ENCODE measurements at regions not wholly inside any gene's neighbourhood (a gene's known extent, or its start where the extent isn't known, plus 50 kb on each side); places are given as distances from the start of the nearest gene placed in this dataset.
A peak's percentile ranks its signal among the peaks of the same experiment; 100 is the strongest.
"Not testable (repeated sequence)": the region's sequence is repeated elsewhere in the genome, so short reads cannot be mapped to it uniquely, and the experiment has no call there.

DNA sequence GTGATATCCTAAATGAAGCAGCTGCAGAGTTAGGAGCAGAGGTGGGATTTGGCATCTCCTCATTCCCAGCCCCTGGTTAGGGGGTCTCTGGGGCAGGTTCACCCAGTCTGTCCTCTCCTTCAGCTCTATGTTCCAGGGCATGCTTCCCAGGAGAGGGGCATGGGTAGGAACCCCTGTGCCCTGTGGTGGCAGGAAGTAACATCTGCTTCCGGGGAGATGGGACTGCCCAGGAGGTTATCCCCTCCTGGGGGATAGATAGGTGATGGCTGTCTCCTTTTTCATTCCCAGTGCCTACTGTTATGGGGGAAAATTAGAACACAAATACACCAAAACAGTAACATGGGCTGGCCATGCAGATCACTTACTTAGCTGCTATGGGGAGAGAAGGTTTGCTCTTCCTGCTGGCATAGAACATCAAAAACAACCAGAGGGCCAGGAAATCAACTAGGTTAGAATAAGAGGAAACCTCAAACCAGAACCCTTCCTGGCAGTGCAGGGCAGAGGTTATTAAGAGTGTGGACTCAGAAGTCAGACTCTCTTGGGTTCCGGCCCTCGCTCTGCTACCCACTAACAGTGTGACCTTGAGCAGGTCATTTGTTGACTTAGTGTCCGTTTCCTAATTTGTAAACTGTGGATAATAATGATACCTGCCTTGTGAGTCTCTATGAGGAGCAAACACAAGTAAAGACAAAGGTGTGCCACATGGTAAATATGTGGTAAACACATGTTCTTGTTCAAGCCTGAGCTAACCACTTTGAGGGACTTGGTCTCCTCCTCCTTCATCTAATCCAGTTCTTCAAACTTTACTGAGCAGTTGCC lies 157.8 kb upstream of the JUN start:
- peak; percentile 39 for DNase-seq

DNA sequence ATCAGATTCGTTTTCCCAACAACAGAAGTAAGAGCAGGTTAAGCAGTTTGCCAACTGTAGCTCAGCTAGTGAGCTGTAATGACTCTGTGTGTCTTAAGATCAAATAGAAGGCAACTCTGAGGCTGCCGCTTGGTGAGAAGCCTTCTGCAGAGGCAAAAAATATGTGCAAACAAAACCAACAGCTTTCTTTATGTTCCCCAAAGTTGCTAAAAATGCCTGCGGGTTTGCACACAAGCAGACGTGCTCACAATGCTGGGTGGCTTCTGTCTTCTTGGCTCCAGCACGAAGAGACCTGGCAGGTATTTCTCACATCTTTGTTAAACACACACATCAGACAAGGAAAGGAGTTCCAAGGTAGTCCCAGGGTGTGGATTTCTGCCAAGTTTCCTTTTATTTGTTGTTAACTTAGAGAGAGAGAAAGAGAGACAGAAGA lies 158.9 kb upstream of the JUN start:
- no peak for DNase-seq

DNA sequence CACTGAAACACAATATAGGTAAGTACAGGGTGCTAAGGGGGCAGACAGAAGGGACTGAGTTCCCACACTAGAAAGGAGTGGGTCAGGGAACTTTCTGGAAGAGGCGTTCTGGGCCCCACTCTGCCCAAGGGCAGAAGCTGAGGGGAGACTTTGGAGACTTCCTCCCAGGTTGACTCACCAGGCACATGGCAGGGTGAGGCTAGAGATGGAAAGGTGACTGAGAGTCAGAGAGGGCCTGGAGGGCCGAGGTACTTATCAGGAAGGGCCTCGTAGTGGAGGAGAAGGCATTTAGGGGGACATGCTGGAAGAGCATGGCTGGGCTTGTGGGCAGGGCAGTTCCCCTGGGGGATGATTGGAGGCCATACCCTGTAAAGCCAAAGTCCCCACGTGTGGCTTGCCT lies 159.9 kb upstream of the JUN start:
- DNase-seq: no peak

DNA sequence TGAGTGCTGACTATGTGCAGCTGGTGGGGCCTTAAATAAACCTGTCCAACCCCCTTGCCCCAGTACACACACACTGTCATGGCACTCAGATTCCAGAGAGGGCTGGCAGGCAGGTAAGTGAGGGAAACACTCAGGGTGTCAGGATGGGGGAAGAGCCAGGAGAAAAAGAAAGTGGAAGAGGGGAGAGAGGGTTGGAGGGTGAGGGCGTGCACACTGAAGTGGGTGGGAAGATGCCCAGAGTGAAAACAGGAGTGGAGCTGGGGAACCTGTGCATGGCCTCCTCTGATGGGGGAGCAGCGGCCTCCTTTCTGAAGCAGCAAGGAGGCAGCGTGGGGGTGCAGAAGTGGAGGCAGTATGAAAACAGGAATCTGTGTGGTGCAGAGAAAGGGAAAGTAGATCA lies 160.6 kb upstream of the JUN start:
- no peak for DNase-seq

DNA sequence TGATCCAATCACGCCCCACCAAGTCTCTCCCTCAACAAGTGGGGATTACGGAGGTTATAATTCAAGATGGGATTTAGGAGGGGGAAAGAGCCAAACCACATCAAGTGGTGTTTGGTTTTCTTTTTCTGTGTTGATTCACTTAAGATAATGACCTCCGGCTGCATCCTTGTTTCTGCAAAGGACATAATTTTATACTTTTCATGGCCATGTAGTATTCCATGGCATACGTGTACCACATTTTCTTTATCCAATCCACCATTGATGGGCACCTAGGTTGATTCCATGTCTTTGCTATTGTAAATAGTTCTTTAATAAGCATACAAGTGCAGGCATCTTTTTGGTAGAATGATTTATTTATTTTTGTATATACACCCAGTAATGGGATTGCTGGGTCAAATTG lies 162.5 kb upstream of the JUN start:
- no peak for DNase-seq

- DNase-seq: no peak
These were observed 164.8 kb upstream of the JUN start for GRCh38 chr1:58948671-58949070.

DNA sequence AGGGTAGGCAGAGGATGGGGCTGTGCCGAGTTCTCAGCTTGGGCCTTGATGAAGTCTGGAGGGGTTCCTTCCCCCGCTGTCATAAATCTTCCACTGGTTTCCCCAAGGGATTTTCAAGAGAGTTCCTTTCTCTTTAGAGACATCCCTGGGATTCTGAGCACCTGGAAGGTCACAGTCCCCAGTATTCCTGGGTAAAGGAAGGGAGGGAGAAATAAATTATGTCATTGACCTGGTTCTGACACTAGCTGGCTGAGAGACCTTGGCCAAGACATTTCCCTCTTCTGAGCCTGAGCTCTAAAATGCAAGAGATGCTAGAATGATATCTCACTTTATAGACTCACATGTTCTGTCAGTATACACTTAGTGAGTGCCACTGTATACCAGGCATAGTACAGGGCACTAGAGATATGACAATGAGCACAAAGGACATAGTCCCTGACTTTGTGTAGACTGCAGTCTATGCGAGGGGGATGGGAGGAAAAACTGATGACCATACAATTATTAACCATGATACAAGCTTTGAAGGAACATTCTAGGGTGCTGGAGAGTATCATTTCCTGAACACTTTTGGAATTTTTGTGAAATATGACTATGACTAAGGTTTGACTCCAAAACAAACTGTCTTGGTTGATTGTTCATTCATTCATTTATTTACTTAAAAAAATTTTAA lies 165.8 kb upstream of the JUN start:
- no peak for DNase-seq

DNA sequence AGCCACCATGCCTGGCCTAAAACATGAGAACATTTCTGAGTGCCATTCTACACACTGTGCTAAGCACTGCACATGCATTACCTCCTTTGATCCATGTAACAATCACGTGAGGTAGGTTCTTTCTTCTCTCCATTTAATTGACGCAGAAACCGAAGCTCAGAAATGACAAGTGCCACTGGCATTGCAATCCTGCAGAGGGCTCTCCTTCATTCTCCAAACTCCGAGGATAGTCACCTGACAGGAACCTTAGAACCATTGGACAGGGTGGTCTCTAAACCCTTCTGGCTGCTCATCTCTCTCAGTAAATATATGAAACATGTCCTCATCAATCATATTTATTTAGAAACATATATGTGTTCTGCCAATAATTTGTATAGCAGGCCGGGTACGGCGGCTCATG lies 167.1 kb upstream of the JUN start:
- no peak for DNase-seq

- DNase-seq: not testable (repeated sequence)
These were observed 170.1 kb upstream of the JUN start for GRCh38 chr1:58953951-58954350.

DNA sequence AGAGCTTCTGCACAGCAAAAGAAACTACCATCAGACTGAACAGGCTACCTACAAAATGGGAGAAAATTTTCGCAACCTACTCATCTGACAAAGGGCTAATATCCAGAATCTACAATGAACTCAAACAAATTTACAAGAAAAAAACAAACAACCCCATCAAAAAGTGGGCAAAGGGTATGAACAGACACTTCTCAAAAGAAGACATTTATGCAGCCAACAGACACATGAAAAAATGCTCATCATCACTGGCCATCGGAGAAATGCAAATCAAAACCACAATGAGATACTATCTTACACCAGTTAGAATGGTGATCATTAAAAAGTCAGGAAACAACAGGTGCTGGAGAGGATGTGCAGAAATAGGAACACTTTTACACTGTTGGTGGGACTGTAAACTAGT lies 179.4 kb upstream of the JUN start:
- not testable (repeated sequence) for DNase-seq

GRCh38 chr1:58964428-58964827 lies 180.6 kb upstream of the JUN start:
- DNase-seq: no peak

GRCh38 chr1:58964880-58965279 lies 181.0 kb upstream of the JUN start:
- no peak for DNase-seq

DNA sequence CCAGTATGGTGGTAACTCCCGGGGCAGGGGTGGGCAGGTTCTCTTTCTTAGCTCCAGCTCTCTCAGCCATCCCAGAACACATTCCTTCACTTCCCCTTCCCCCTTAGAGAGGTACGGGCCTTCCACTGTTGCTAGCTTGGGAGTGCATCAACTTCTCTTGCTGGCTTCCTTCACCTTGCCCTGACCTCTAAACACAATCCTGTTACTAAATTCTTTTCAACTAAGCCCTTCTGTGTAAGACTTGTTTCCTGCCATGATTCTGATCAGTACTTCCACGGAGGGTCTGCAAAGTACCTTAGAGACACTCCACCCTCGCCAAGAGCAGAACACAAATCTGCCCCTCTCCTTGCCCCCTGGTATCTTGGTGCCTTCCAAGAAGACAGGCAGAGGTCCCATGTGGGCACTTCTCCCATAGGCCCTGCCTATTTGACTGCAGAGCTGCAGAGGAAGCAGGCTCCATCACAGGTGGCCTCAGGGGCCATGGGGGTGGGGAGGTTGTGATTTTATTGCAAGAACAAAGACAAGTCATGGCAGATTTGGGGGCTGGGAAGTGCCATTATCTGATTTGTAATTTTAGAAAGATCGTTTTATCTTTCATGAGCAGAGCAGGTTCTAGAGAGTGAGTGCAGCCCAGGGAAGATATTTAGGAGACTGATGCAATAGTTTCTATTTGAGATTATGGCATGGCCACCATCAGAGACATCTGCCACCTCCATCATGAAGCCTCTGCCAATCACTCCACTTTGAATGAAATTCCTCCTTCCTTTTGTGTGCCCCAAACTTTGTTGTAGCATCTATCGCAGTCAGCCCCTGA lies 182.5 kb upstream of the JUN start:
- DNase-seq: no peak

- no peak for DNase-seq
These were observed 183.3 kb upstream of the JUN start for GRCh38 chr1:58966917-58967740.

DNA sequence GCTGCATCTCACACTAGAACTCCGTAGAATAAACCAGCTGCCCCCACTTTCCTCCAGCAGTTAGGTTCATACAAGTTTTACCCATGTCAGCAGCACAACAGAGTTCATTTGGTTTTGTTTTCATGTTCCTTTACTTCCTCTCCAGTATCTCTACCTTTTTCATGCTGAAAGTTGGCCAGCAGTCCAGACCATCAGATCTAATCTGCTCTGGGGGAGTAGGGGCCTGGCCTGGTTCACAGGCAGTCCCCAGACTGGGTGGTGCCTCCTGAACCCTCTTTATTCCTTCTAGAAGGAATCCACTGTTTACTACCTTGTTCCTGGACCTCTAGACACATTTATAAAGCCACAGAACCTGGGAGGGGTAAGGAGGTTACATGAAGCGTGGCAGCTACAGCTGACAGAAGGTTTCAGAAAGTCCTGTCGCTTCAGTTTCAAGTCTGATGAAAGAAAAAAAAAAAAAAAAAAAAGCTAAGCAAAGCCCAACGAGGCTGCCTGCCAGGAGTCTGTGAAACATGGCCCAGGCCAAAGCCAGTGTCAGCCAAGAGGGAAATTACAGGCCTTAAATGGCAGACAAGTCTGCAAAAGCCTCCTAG lies 184.6 kb upstream of the JUN start:
- DNase-seq: peak; percentile 8

DNA sequence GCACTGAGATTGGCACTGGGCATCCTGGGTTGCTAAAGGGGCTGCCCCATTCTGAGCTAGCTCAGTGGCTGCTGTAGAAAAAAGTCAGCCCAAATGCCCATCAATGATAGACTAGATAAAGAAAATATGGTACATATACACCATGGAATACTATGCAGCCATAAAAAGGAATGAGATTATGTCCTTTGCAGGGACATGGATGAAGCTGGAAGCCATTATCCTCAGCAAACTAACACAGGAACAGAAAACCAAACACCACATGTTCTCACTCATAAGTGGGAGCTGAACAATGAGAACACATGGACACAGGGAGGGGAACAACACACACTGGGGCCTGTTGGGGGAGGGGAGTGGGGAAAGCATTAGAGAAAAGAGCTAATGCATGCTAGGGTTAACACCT lies 185.3 kb upstream of the JUN start:
- not testable (repeated sequence) for DNase-seq

- no peak for DNase-seq
These were observed 187.8 kb upstream of the JUN start for GRCh38 chr1:58971629-58972140.

- no peak for DNase-seq
These were observed 192.0 kb upstream of the JUN start for GRCh38 chr1:58975888-58976287.

- no peak for DNase-seq
These were observed 192.4 kb upstream of the JUN start for GRCh38 chr1:58976294-58976693.

GRCh38 chr1:58977598-58977997 lies 193.8 kb upstream of the JUN start:
- no peak for DNase-seq

DNA sequence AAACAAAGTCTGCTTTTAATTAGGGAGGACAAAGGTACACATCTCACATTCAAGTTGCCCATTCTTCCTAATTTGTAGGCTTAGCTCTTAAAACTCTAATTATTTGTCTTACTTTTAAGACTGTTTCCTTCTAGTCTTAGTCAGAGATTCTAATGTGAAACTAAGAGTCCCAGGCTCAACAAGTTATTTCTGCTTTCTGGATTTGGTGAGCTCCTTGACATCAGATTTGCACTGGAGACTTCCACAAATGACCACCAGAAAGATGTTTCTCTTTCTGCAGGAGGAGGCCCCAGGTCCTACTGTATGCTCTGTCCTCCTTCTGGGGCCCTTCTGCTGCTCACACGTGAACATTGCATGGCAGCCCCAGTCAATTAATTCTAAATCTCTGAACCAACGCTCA lies 194.2 kb upstream of the JUN start:
- DNase-seq: no peak

DNA sequence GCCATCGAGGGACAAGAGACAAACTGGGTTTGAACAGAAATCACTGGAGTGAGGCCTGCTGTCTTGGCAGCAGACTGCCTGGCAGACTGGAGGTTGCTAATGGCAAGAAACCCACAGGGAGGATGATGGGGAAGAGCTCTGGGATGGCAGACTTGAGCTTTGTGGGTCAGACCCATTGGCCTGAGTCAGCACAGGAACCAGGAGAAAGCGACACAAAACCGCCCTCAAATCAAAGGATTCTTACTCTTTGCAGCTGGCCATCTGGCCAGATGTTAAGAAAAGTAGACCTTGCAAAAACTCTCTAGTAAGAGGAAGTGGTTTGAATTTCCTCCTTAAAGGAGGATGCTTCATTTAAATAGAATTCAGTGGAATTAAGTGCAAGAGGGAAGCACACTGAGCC lies 195.2 kb upstream of the JUN start:
- no peak for DNase-seq

All from activated CD4-positive, alpha-beta T cell treated with anti-CD3 and anti-CD28 coated beads, Interleukin-2, amount 50 U/mL, for 16 hours (primary cell).